ENCODE measurements at regions not wholly inside any gene's neighbourhood (a gene's known extent, or its start where the extent isn't known, plus 50 kb on each side); places are given as distances from the start of the nearest gene placed in this dataset.

GRCh38 chr15:70340494-70340870 is 242.8 kb upstream of the TLE3 start:
- FAIRE-seq = no peak

- FAIRE-seq = no peak
Measured at GRCh38 chr15:70339571-70340493, 242.1 kb upstream of the TLE3 start.

GRCh38 chr15:70337277-70338186 is 239.8 kb upstream of the TLE3 start:
- no peak for FAIRE-seq

- FAIRE-seq = no peak
Measured at GRCh38 chr15:70336425-70337009, 238.8 kb upstream of the TLE3 start.

- no peak for FAIRE-seq
Measured at GRCh38 chr15:70334286-70334685, 236.6 kb upstream of the TLE3 start.

GRCh38 chr15:70329179-70329578 is 231.5 kb upstream of the TLE3 start:
- no peak for FAIRE-seq

GRCh38 chr15:70328679-70329115 is 231.0 kb upstream of the TLE3 start:
- FAIRE-seq = no peak

GRCh38 chr15:70327856-70328678 is 230.3 kb upstream of the TLE3 start:
- FAIRE-seq = no peak

- FAIRE-seq = no peak
Measured at GRCh38 chr15:70327328-70327855, 229.7 kb upstream of the TLE3 start.

- FAIRE-seq = no peak
Measured at GRCh38 chr15:70324001-70324974, 226.6 kb upstream of the TLE3 start.

- FAIRE-seq = no peak
Measured at GRCh38 chr15:70323111-70323851, 225.6 kb upstream of the TLE3 start.

GRCh38 chr15:70322051-70322668 is 224.4 kb upstream of the TLE3 start:
- no peak for FAIRE-seq

GRCh38 chr15:70321172-70321819 is 223.6 kb upstream of the TLE3 start:
- FAIRE-seq = no peak

- FAIRE-seq = no peak
Measured at GRCh38 chr15:70320482-70320881, 222.8 kb upstream of the TLE3 start.

GRCh38 chr15:70320077-70320476 is 222.4 kb upstream of the TLE3 start:
- no peak for FAIRE-seq

- FAIRE-seq = no peak
Measured at GRCh38 chr15:70319466-70319865, 221.7 kb upstream of the TLE3 start.

GRCh38 chr15:70318594-70319465 is 221.1 kb upstream of the TLE3 start:
- FAIRE-seq = no peak

- FAIRE-seq = no peak
Measured at GRCh38 chr15:70316059-70316600, 218.4 kb upstream of the TLE3 start.
